Endothelial cell of umbilical vein (primary cell): ENCODE measurements at regions not wholly inside any gene's neighbourhood (a gene's known extent, or its start where the extent isn't known, plus 50 kb on each side); places are given as distances from the start of the nearest gene placed in this dataset.

Experiments
- BruUV-seq: library from RNA; stranded (reverse); fragments of 400-500 nt; replicated peaks from 2 replicates; lab custom pipeline; 2021; lab: Mats Ljungman, UMichigan
- CTCF ChIA-PET: fragments of 300-600, 350-600 bp; sonication (Branson Sonifier 250); formaldehyde crosslinking; loops from one replicate; lab custom pipeline; 2021; ENCODE audit warnings: antibody characterized with exemption, inconsistent platforms; lab: Charles Lee
- POLR2A ChIA-PET: fragments of 300-600, 350-600 bp; sonication (Branson Sonifier 250); formaldehyde crosslinking; loops from one replicate; lab custom pipeline; 2021; ENCODE audit warnings: antibody characterized with exemption, inconsistent platforms; lab: Charles Lee
- DNase-seq: peaks from one replicate; pipeline ENCODE4 v3.0.0-alpha.2; 2011; ENCODE audit warnings: low read depth, low spot score
- FAIRE-seq: peaks from 2 replicates; lab custom pipeline; 2011; peaks lifted over from hg19 to GRCh38; lab: Jason Lieb, UNC
- H2AFZ ChIP-seq: 2 replicates; pipeline ENCODE4 v1.6.0; 2012; ENCODE audit warnings: low read depth, low read length, control low read depth, inconsistent platforms
- H3K27ac ChIP-seq: 2 replicates; pipeline ENCODE4 v1.5.1; 2011; ENCODE audit warnings: low read depth, mild to moderate bottlenecking, control low read depth, low read length, moderate library complexity; ENCODE audit not compliant: insufficient read depth
- H3K27me3 ChIP-seq, 2 experiments: 2 replicates each; pipeline versions ENCODE4 v1.6.0 to v1.6.1; 2011; ENCODE audit warnings: low read length in 2 of 2, mixed read lengths in 1 of 2; ENCODE audit not compliant: control insufficient read depth in 2 of 2, insufficient read depth in 2 of 2
- H3K36me3 ChIP-seq, 2 experiments: 2 replicates in 1 of 2; 3 replicates in 1 of 2; pipeline ENCODE4 v1.5.1; 2011; ENCODE audit warnings: low read length in 2 of 2, mild to moderate bottlenecking in 1 of 2, moderate library complexity in 1 of 2; ENCODE audit not compliant: control insufficient read depth in 2 of 2, insufficient read depth in 2 of 2; ENCODE audit errors: extremely low read depth in 1 of 2
- H3K4me1 ChIP-seq: 3 replicates; pipeline ENCODE4 v1.5.1; 2011; ENCODE audit warnings: mild to moderate bottlenecking, low read length; ENCODE audit not compliant: control insufficient read depth, insufficient read depth; ENCODE audit errors: extremely low read depth
- H3K4me2 ChIP-seq: 2 replicates; pipeline ENCODE4 v1.6.1; 2011; ENCODE audit warnings: low read length, control low read depth, mixed read lengths; ENCODE audit not compliant: insufficient read depth
- H3K4me3 ChIP-seq, 3 experiments: fragments of 200-600 bp in 1 of 3; sonication (generic), shearing (Covaris generic) in 1 of 3; replicated peaks in 1 of 3; 2 replicates each; pipeline ENCODE4 v1.5.1; 2011 to 2016; ENCODE audit warnings: control low read depth in 3 of 3, low read length in 3 of 3, mild to moderate bottlenecking in 2 of 3, inconsistent platforms in 1 of 3, low read depth in 1 of 3, moderate library complexity in 1 of 3; ENCODE audit not compliant: insufficient read depth in 1 of 3
- H3K79me2 ChIP-seq: 2 replicates; pipeline ENCODE4 v1.6.0; 2012; ENCODE audit warnings: low read length, inconsistent platforms; ENCODE audit not compliant: control insufficient read depth, insufficient read depth
- H3K9ac ChIP-seq: replicated peaks from 2 replicates; pipeline ENCODE3; 2011; ENCODE audit warnings: low read length, control low read depth; ENCODE audit not compliant: insufficient read depth; ENCODE audit errors: extremely low read depth
- H3K9me1 ChIP-seq: replicated peaks from 3 replicates; pipeline ENCODE4 v1.6.0; 2011; ENCODE audit warnings: mild to moderate bottlenecking, low read length; ENCODE audit not compliant: control insufficient read depth, insufficient read depth; ENCODE audit errors: extremely low read depth
- H3K9me3 ChIP-seq: replicated peaks from 2 replicates; pipeline ENCODE4 v1.5.1; 2012; ENCODE audit warnings: low read length, inconsistent platforms; ENCODE audit not compliant: control insufficient read depth, insufficient read depth
- H4K20me1 ChIP-seq: replicated peaks from 2 replicates; pipeline ENCODE3; 2011; ENCODE audit warnings: mild to moderate bottlenecking, low read length; ENCODE audit not compliant: control insufficient read depth, insufficient read depth; ENCODE audit errors: extremely low read depth
- CTCF ChIP-seq, 2 donors: IDR thresholded peaks; 1 replicate in 1 of 2; 2 replicates in 1 of 2; pipeline ENCODE4 v1.5.1; 2011; ENCODE audit warnings: low read length in 2 of 2, mild to moderate bottlenecking in 2 of 2, moderate library complexity in 2 of 2, control low read depth in 1 of 2, inconsistent platforms in 1 of 2, low read depth in 1 of 2; ENCODE audit not compliant: insufficient read depth in 1 of 2; ENCODE audit errors: extremely low read depth in 1 of 2
- EZH2 ChIP-seq: IDR thresholded peaks from 2 replicates; pipeline ENCODE4 v1.6.1; 2012; ENCODE audit warnings: borderline replicate concordance, low read depth, mild to moderate bottlenecking, moderate library complexity, low read length, inconsistent platforms; ENCODE audit not compliant: severe bottlenecking
- FOS ChIP-seq: IDR thresholded peaks from 2 replicates; pipeline ENCODE4 v1.6.1; 2011; ENCODE audit warnings: mild to moderate bottlenecking, low read length, moderate library complexity, borderline replicate concordance; ENCODE audit not compliant: insufficient read depth
- GATA2 ChIP-seq: IDR thresholded peaks from 2 replicates; pipeline ENCODE4 v1.7.0; 2011; ENCODE audit warnings: low read depth, mild to moderate bottlenecking, moderate library complexity, mixed read lengths, low read length; ENCODE audit not compliant: insufficient read length, insufficient read depth
- JUN ChIP-seq: IDR thresholded peaks from 2 replicates; pipeline ENCODE4 v1.6.1; 2011; ENCODE audit warnings: borderline replicate concordance, low read depth; ENCODE audit not compliant: insufficient read length, insufficient read depth
- MYC ChIP-seq: IDR thresholded peaks from one replicate; pipeline ENCODE4 v1.6.1; 2011; ENCODE audit warnings: mild to moderate bottlenecking, low read depth, low read length
- POLR2A ChIP-seq: IDR thresholded peaks from 2 replicates; pipeline ENCODE4 v1.6.1; 2012; ENCODE audit warnings: low read depth, mild to moderate bottlenecking, control low read depth, low read length
- POLR2AphosphoS5 ChIP-seq: IDR thresholded peaks from 2 replicates; pipeline ENCODE4 v1.6.1; 2012; ENCODE audit warnings: low read depth, mild to moderate bottlenecking, control low read depth, low read length, moderate library complexity; ENCODE audit not compliant: insufficient read depth
- dilution Hi-C: fragments of 300-500 bp; cut with MboI; formaldehyde crosslinking; loops from one replicate; pipeline ENCODE4 v1.15.0; 2019; ENCODE audit warnings: low sequenced_read_pairs; ENCODE audit not compliant: extremely low pct_ligation_motif_present
- intact Hi-C: fragments of 100-400 bp; cut with micrococcal nuclease; formaldehyde crosslinking; loops from one replicate; pipeline ENCODE4 v1.10.0; 2022
- TF ChIP-seq, protein P1 (sequence below): IDR thresholded peaks from 2 replicates; pipeline ENCODE4 v1.6.1; 2011; ENCODE audit not compliant: insufficient read depth, insufficient read length

- no peaks in the 10 kb centered on the region for H3K9me1 ChIP-seq
- H4K20me1 ChIP-seq: no peaks in the 10 kb centered on the region
- FAIRE-seq (no peak), DNase-seq (no peak)
- no peak overlapping the region for H3K27ac ChIP-seq
- no peaks in the 10 kb centered on the region for H3K36me3 ChIP-seq
- intact Hi-C loops (no loop called here), dilution Hi-C loops (no loop called here)
- H3K9ac ChIP-seq: no peak overlapping the region
- no peak overlapping the region for H3K4me3 ChIP-seq
- no peaks in the 10 kb centered on the region for H3K4me1 ChIP-seq
- H2AFZ ChIP-seq: no peak overlapping the region
- BruUV-seq: no TSS peak
- ChIA-PET CTCF (no interaction called here), POLR2A (no interaction called here)
- H3K79me2 ChIP-seq: no peaks in the 10 kb centered on the region
- H3K4me2 ChIP-seq: no peak overlapping the region
- no peak for TF ChIP-seq FOS
- TF ChIP-seq JUN: no peak
- no peak for TF ChIP-seq MYC
- TF ChIP-seq POLR2AphosphoS5: no peak
- TF ChIP-seq, protein P1, sequence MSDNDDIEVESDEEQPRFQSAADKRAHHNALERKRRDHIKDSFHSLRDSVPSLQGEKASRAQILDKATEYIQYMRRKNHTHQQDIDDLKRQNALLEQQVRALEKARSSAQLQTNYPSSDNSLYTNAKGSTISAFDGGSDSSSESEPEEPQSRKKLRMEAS: no peak
- TF ChIP-seq CTCF (IDR thresholded peaks at IDR 0.05; ENCODE audit: extremely low read depth in 1 of 2, insufficient read depth in 1 of 2, low read depth in 1 of 2, low read length in 2 of 2): no peak
- no peak for TF ChIP-seq GATA2
- TF ChIP-seq POLR2A: no peak
- no peak for TF ChIP-seq EZH2
- peaks cover 4% of the 10 kb centered on the region for H3K9me3 ChIP-seq
- no peaks in the 10 kb centered on the region for H3K27me3 ChIP-seq
Measured at GRCh38 chr18:52275817-52276216, 64.2 kb upstream of the DCC start.
